NCI-H82 treated with DMSO at 0.1 percent for 48 hours (cell line): ENCODE measurements at regions not wholly inside any gene's neighbourhood (a gene's known extent, or its start where the extent isn't known, plus 50 kb on each side); places are given as distances from the start of the nearest gene placed in this dataset.

Source experiments
- DNase-seq: peaks from one replicate; lab custom pipeline; 2025; ENCODE audit not compliant: unreplicated experiment; lab: John Stamatoyannopoulos, UW

DNA sequence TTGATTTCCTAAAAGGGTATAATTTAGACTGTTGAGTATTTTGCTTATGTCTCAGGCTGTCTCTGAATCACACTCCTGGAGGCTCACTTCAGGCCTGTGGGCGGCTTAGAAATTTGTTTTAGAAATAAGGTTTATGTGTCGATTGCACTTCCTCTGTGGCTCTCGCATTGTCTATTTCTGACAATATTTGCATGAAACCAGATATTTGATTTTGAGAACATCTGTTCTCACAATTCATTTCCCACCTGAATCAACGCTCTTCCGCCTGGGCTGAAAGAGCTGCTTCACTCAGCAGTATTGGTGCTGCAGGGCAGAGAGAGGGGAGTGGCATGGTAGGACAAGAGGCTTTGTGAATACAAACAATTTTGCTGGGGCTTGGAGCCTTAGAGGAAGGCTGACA, 262.0 kb downstream of the ADRA2A start:
- no peak for DNase-seq

- DNase-seq = no peak
These were observed 268.0 kb downstream of the ADRA2A start for GRCh38 chr10:111344804-111345203.

DNA sequence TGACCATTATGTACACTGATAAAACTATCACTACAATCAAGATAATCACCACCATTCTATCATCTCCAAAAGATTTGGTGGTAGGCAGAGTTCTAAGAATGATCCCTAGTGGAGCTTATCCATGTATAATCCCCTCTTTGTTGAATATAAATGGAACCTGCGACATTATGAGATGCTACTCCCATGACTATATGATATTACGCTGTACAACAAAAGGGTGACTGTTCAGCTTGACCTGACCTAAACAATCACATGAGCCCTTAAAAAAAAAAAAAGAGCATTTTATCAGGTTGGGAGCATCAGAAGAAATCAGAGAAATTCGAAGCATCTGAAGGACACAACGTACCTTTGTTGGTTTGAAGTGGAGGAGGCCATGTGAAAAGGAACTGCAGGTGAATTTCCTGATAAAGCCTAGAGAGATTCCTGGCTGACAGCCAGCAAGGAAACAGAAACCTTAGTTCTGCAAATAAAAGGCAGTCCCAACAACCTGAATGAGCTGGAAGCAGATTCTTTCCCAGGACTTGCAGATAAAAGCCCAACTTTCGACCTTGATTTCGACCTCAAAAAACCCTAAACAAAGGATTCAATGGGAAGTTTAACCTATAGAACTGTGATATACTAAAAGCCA, 270.7 kb downstream of the ADRA2A start:
- no peak for DNase-seq

DNA sequence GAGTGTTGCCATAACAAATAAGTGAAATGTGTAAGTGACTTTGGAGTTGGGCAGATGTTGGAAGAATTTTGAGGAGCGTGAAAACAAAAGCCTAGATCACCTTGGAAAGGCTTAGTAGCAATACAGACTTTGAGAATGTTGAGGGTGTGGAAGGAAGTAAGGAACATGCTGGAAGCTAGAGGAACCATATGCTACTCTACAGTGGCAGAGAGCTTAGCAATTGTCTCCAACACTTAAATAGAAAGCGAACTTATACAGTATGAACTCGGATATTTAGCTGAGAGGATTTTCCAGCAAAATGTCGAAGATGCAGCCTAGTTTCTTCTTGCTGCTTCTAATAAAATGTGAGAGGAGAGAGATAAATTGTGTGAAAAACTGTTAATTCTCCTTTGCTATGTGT, 271.2 kb downstream of the ADRA2A start:
- no peak for DNase-seq

GRCh38 chr10:111354859-111355258, 278.0 kb downstream of the ADRA2A start:
- DNase-seq = no peak

GRCh38 chr10:111356571-111356970, 279.7 kb downstream of the ADRA2A start:
- no peak for DNase-seq

DNA sequence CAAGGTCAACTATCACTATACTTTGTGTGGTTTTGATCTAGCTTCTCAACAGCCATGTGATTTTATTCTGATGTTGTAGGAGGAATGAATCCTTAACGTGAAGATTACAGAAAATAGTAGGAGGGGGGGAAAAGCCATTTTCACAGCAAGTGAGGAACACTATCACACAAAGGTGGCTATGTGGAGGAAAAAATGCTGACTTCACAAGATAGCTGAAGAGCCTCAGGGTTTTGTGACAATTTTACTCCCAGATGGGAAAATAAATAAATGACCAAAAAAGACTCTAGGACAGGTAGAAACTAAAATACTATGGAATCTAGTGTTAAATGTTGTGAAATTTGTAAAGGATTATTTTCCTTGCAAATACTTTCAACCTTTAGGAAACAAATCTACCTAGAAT, 281.0 kb downstream of the ADRA2A start:
- no peak for DNase-seq

GRCh38 chr10:111360260-111360925, 283.6 kb downstream of the ADRA2A start:
- peak; percentile 48 for DNase-seq

DNA sequence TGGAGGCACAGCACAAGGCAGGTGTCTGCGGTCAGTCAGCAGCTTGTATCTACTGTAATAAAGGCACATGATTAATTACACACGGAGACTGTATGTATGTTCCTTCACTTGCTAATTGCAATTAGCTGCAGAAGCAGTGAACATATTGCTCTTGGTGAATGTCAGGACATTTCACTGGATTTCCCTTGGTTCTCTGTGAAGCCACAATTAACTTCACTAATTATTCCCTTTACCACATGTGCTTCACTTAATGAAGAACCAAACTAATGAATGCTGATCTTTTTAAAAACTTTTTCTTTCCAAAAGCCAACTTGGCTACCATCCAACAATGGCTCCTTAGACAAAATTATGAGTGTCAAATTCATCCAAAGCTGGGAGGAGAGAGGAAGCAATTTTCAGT, 290.7 kb downstream of the ADRA2A start:
- no peak for DNase-seq

GRCh38 chr10:111370101-111370500, 293.3 kb downstream of the ADRA2A start:
- DNase-seq = no peak

GRCh38 chr10:111373696-111374095, 296.9 kb downstream of the ADRA2A start:
- DNase-seq = no peak

DNA sequence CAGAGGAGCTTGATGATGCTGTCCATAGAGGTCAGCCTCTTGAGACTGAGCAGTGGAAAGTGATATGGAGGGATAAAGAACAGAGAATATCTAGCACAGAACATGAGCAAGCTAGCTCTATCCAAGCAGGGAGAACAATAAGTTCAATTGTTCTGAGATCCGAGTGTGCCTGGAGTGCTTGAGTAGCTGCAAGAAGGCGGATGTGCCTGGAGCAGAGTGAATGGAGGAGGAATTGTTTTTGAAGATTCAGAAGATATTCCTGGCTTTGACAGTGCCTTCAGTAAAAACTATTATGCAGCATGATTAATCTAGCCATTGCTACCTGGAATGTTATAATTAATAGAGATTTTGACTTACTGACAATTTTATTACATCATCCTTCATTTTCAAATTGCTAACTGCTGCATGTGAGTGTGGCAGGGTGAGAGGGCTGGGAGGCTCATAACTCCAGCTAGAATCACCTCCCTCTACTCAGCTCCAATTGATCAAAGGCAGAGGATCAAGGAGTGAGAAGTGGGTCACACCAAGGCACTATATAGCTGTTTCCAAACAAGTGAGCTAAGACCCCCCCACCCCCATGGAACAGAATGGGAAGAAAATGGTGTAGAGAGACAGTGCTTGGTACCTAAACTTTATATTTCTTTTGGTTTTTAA, 302.8 kb downstream of the ADRA2A start:
- DNase-seq = no peak

DNA sequence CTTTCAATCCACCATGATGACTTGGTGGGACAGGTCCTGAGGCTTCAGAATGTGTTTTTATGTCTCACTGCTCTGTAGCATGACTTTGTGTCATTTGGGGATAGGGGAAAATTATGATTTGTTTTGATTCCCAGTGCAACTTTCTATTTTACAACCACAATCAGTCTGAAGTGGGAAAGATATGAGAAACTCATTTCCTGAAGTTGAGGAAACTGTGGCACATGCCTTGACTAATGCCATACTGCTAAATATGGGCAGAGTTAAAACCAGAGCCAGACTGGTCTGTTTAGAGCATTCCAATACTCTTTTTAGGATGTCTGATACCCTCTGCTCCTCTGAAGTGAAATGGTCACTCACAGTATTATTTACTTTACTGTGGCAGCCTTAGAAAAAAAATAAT, 307.7 kb downstream of the ADRA2A start:
- no peak for DNase-seq

- DNase-seq = no peak
These were observed 314.2 kb downstream of the ADRA2A start for GRCh38 chr10:111390813-111391563.

DNA sequence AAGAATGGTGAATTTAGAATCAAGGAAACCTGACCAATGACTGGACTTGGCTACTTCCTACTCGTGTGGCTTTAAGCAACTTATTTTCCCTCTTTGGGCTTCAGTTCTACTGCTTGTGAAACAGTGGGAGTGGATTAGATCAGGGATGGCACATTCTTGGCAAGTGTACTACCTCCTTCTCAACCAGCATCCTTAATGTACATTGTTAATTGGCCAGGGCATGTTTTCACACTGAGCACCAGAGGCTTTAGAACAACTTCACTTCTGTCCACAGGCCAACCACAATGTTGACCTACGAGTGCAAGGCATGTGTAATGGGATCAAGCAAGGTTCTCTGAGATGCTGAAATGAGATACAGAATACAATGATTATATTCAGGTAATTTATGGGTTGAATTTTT, 315.3 kb downstream of the ADRA2A start:
- no peak for DNase-seq

GRCh38 chr10:111392910-111393309, 316.1 kb downstream of the ADRA2A start:
- no peak for DNase-seq

DNA sequence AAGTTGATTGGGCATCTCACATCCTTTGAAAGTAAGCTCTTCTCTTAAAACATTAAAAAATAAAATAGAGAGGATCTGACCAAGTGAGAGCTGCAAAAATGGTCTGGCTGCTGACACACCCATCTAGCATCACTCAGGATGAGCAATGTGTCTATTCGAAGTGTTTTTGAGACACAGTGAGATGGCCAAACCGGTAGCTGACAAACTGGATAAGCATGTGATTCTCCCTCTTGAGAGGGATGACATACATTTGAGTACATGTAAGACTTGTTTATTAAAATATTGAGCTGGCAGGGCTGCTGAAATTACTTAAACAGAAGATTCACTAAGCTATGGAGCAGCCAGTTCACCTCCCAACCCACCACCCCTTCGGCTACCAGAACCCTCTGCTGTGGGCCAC, 333.9 kb downstream of the ADRA2A start:
- no peak for DNase-seq

DNA sequence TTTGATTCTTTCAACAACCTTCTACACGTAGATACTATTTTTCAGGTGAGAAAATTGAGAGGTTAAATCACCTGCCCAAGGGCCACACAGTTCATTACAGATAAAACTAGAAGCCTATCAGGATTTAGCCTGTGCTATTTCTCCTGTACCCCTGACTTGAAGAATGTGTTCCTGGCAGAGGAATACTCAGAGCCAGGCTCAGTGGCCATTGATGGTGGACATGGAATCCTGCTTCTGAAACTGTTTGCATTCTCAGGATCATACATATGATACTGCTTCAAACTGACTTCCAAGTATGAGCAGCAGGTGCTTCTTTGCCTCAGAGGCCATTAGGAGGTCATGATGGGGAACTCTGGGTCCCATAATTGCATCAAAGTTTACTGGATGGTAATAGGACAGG, 348.6 kb downstream of the ADRA2A start:
- DNase-seq = no peak

DNA sequence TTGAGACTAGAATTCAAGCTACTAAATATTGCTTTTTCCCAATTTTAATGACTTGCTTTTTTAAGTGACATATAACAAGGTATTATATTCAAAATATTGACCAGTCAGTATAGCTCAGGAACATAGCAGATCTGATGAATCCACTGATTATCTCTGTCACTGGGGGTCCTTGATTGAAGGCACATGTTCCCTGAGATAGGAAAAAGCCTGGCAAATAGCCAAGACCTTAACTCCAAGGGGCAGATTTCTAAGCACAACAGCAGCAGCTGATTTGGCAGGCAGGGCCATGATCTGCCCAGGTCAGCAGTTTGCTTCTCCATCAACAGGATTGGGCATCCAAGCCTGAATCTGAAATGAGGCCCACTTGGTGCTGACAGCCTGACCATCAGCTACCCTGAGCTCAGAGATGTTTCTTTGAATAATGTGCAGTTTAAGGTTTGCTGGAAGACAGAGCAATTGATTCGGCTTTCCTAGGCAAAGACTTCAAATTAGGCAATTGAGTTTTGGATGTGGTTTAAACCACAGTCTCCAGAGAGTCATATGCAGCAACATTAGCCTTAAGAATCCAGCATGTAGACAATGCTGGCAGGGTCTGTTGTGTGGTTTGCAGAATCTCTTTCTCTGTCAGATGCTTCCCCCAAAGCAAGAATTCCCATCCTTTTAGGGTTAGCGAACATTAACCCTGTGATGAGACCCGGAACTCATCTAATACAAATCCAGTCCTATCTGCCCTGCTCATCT, 352.6 kb downstream of the ADRA2A start:
- DNase-seq = peak; percentile 72

DNA sequence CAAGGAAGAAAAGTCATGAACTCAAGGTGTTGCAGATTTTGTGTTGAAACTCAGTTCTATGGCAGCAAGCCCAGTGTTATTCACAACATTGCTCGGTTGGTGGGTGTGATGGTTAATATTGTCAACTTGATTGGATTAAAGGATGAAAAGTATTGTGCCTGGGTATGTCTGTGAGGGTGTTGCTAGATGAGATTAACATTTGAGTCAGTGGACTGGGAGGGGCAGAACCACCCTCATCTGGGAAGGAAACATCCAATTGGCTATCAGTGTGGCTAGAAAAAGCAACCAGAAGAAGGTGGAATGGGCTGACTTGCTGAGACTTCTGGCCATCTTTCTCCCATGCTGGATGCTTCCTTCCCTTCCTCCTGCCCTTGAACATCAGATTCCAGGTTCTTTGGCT, 353.2 kb downstream of the ADRA2A start:
- peak; percentile 88 for DNase-seq

DNA sequence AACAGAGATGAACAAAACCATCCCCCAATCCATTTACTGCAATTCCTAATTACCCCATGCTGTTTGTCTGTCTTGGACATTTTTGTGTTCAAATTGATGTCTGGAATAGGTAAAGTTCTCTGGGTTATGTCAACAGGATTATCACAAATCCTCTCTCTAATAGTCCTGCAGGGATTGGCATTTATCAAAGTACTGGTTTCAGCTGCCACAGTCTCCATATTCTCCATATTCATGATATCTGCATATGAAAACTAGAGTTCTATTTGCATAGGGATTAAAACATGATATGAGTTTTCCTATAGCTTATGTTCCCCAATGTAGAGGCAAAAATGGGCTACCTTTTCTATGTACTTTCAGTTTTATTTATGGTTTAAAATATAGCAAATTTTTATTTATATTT, 355.8 kb downstream of the ADRA2A start:
- peak; percentile 61 for DNase-seq
